ENCODE measurements at regions not wholly inside any gene's neighbourhood (a gene's known extent, or its start where the extent isn't known, plus 50 kb on each side); places are given as distances from the start of the nearest gene placed in this dataset.

GRCh38 chr2:122395687-122396086 lies 640.2 kb downstream of the TSN start:
- CTCF ChIA-PET: no interaction called here
- no peak for DNase-seq (ENCODE audit: extremely low spot score)
- POLR2A ChIA-PET: no interaction called here
- no peak for TF ChIP-seq L3MBTL2 (conservative IDR thresholded peaks at IDR 0.05)
- TF ChIP-seq SP1 (IDR thresholded peaks at IDR 0.05): no peak
- no peak for TF ChIP-seq NFRKB (IDR thresholded peaks at IDR 0.05)
- no peak for TF ChIP-seq FOXK2 (IDR thresholded peaks at IDR 0.05)
- no peak for TF ChIP-seq ARNT (IDR thresholded peaks at IDR 0.05)
- TF ChIP-seq BHLHE40 (IDR thresholded peaks at IDR 0.05; ENCODE audit: borderline replicate concordance): no peak
- TF ChIP-seq CTBP1 (IDR thresholded peaks at IDR 0.05; ENCODE audit: borderline replicate concordance): no peak
- no peak for TF ChIP-seq LEF1 (IDR thresholded peaks at IDR 0.05; ENCODE audit: borderline replicate concordance)

- CTCF ChIA-PET: no interaction called here
- TF ChIP-seq SUZ12 (IDR thresholded peaks at IDR 0.05): no peak
- no peak for TF ChIP-seq ARNT (IDR thresholded peaks at IDR 0.05)
- TF ChIP-seq, protein P1, sequence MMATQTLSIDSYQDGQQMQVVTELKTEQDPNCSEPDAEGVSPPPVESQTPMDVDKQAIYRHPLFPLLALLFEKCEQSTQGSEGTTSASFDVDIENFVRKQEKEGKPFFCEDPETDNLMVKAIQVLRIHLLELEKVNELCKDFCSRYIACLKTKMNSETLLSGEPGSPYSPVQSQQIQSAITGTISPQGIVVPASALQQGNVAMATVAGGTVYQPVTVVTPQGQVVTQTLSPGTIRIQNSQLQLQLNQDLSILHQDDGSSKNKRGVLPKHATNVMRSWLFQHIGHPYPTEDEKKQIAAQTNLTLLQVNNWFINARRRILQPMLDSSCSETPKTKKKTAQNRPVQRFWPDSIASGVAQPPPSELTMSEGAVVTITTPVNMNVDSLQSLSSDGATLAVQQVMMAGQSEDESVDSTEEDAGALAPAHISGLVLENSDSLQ (IDR thresholded peaks at IDR 0.05): no peak
- no peak for TF ChIP-seq BHLHE40 (IDR thresholded peaks at IDR 0.05; ENCODE audit: borderline replicate concordance)
- no peak for TF ChIP-seq FOXK2 (IDR thresholded peaks at IDR 0.05)
- no peak for DNase-seq (ENCODE audit: extremely low spot score)
- POLR2A ChIA-PET: no interaction called here
Observed at GRCh38 chr2:122411231-122411630, 655.8 kb downstream of the TSN start.

- TF ChIP-seq ARNT (IDR thresholded peaks at IDR 0.05): no peak
- TF ChIP-seq HDGF (IDR thresholded peaks at IDR 0.05; ENCODE audit: borderline replicate concordance): no peak
- TF ChIP-seq SP1 (IDR thresholded peaks at IDR 0.05): no peak
- TF ChIP-seq NFRKB (IDR thresholded peaks at IDR 0.05): no peak
- no peak for TF ChIP-seq FOXM1 (IDR thresholded peaks at IDR 0.05; ENCODE audit: borderline replicate concordance)
- TF ChIP-seq TARDBP (IDR thresholded peaks at IDR 0.05): no peak
- TF ChIP-seq FOXA1 (IDR thresholded peaks at IDR 0.05): no peak
- TF ChIP-seq LEF1 (IDR thresholded peaks at IDR 0.05; ENCODE audit: borderline replicate concordance): no peak
- no peak for TF ChIP-seq FOXK2 (IDR thresholded peaks at IDR 0.05)
- no peak for TF ChIP-seq BHLHE40 (IDR thresholded peaks at IDR 0.05; ENCODE audit: borderline replicate concordance)
- no peak for TF ChIP-seq CTBP1 (IDR thresholded peaks at IDR 0.05; ENCODE audit: borderline replicate concordance)
- ChIA-PET CTCF (no interaction called here), POLR2A (no interaction called here)
- DNase-seq (ENCODE audit: extremely low spot score): no peak
Observed at GRCh38 chr2:122412360-122412759, 656.9 kb downstream of the TSN start.

DNA sequence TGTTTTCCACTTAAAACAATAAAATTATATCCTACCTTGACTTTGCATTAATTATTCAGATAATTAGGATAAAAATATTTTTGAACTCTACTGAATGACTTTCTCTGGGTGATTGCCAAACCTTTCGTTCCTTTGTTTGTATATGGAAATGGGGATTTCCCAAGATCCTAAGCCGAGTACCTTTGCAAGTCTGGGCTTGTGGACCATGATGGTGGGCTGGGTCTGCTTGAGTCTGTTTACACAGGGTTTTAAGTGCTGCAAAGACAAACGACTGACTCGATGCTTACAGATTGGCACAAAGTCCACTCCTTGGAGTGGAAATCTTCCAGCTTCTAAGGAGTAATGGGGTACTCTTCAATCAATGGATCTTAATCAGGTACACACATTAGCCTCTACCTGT lies 659.5 kb downstream of the TSN start:
- no peak for DNase-seq (ENCODE audit: extremely low spot score)
- ChIA-PET POLR2A (no interaction called here), CTCF (no interaction called here)
- TF ChIP-seq CTBP1 (IDR thresholded peaks at IDR 0.05; ENCODE audit: borderline replicate concordance) (no peak), LEF1 (IDR thresholded peaks at IDR 0.05; ENCODE audit: borderline replicate concordance) (no peak), FOXK2 (IDR thresholded peaks at IDR 0.05) (no peak), HDGF (IDR thresholded peaks at IDR 0.05; ENCODE audit: borderline replicate concordance) (no peak), SUZ12 (IDR thresholded peaks at IDR 0.05) (no peak), TARDBP (IDR thresholded peaks at IDR 0.05) (no peak), BHLHE40 (IDR thresholded peaks at IDR 0.05; ENCODE audit: borderline replicate concordance) (no peak), SP1 (IDR thresholded peaks at IDR 0.05) (no peak), ELF4 (IDR thresholded peaks at IDR 0.05) (no peak), ZNF384 (IDR thresholded peaks at IDR 0.05) (no peak), FOXA1 (IDR thresholded peaks at IDR 0.05) (no peak)
- TF ChIP-seq, protein P1 (IDR thresholded peaks at IDR 0.05): no peak

DNA sequence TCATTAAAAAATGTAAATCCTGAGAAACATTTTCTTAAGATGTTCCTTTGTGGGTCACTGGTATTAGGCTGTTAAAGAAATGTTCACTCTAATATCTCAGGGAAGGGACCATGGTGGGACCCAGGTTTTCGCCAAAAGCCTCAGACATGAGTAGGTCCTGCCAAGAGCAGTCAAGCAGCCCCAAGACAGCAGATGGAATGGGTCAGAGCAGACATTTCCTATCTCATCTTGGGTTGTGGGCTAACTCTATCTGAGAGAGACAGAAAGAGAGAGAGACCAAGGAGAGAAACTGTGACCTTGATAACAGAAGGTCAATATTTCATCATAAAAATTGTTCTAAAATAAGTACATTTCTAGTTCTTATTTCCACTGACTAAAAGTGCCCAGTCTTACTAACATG lies 661.7 kb downstream of the TSN start:
- CTCF ChIA-PET: no interaction called here
- POLR2A ChIA-PET: no interaction called here
- no peak for DNase-seq (ENCODE audit: extremely low spot score)
- no peak for TF ChIP-seq TARDBP (IDR thresholded peaks at IDR 0.05)
- TF ChIP-seq LEF1 (IDR thresholded peaks at IDR 0.05; ENCODE audit: borderline replicate concordance): no peak
- no peak for TF ChIP-seq SUZ12 (IDR thresholded peaks at IDR 0.05)
- no peak for TF ChIP-seq ARNT (IDR thresholded peaks at IDR 0.05)
- no peak for TF ChIP-seq SP1 (IDR thresholded peaks at IDR 0.05)
- no peak for TF ChIP-seq BHLHE40 (IDR thresholded peaks at IDR 0.05; ENCODE audit: borderline replicate concordance)
- no peak for TF ChIP-seq HDGF (IDR thresholded peaks at IDR 0.05; ENCODE audit: borderline replicate concordance)
- TF ChIP-seq FOXM1 (IDR thresholded peaks at IDR 0.05; ENCODE audit: borderline replicate concordance): no peak
- no peak for TF ChIP-seq FOXA1 (IDR thresholded peaks at IDR 0.05)
- TF ChIP-seq FOXK2 (IDR thresholded peaks at IDR 0.05): no peak
- TF ChIP-seq, protein P1 (IDR thresholded peaks at IDR 0.05): no peak
- TF ChIP-seq CTBP1 (IDR thresholded peaks at IDR 0.05; ENCODE audit: borderline replicate concordance): no peak
- TF ChIP-seq L3MBTL2 (conservative IDR thresholded peaks at IDR 0.05): no peak
- no peak for TF ChIP-seq NFRKB (IDR thresholded peaks at IDR 0.05)
- no peak for TF ChIP-seq ZNF384 (IDR thresholded peaks at IDR 0.05)

GRCh38 chr2:122421775-122422174 lies 666.3 kb downstream of the TSN start:
- CTCF ChIA-PET: no interaction called here

DNA sequence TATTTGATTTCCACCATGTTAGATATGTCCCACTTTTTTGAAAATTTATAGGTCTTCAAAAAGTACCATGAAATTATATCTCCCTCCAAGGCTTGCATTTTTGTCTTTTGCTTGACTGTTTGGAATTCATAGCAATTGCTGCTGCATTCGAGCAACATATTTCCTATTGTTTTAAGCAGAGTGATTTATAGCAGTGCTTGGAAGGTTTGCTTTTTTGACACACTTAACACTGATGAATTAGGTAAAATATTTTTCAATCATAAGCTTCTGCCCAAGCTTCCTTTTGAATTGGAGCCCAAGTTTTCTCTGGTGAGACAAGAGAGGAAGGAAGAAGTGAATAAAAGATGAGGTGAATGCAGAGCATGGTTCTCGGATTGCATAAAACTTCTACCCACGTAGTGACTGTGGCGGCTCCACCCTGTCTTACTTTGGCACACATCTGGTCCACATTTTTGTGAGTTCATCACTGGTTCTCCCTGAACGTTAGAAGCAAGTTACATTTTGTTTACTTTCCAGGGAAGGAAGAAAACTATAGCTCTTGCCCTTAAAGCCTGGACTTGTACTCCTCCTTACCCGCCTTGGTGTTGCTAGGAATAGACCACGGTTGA lies 667.0 kb downstream of the TSN start:
- no peak for TF ChIP-seq NFRKB (IDR thresholded peaks at IDR 0.05)
- no peak for TF ChIP-seq TARDBP (IDR thresholded peaks at IDR 0.05)
- TF ChIP-seq FOXM1 (IDR thresholded peaks at IDR 0.05; ENCODE audit: borderline replicate concordance): no peak
- no peak for TF ChIP-seq SP1 (IDR thresholded peaks at IDR 0.05)
- no peak for TF ChIP-seq HDGF (IDR thresholded peaks at IDR 0.05; ENCODE audit: borderline replicate concordance)
- no peak for TF ChIP-seq ELF4 (IDR thresholded peaks at IDR 0.05)
- no peak for TF ChIP-seq CTBP1 (IDR thresholded peaks at IDR 0.05; ENCODE audit: borderline replicate concordance)
- TF ChIP-seq BHLHE40 (IDR thresholded peaks at IDR 0.05; ENCODE audit: borderline replicate concordance): no peak
- TF ChIP-seq SUZ12 (IDR thresholded peaks at IDR 0.05): no peak
- TF ChIP-seq ARNT (IDR thresholded peaks at IDR 0.05): no peak
- TF ChIP-seq FOXK2 (IDR thresholded peaks at IDR 0.05): no peak
- no peak for TF ChIP-seq FOXA1 (IDR thresholded peaks at IDR 0.05)
- TF ChIP-seq, protein P1 (IDR thresholded peaks at IDR 0.05): no peak
- no peak for TF ChIP-seq L3MBTL2 (conservative IDR thresholded peaks at IDR 0.05)
- no peak for TF ChIP-seq LEF1 (IDR thresholded peaks at IDR 0.05; ENCODE audit: borderline replicate concordance)
- no peak for TF ChIP-seq ZNF384 (IDR thresholded peaks at IDR 0.05)
- CTCF ChIA-PET: no interaction called here

More at GRCh38 chr2:122421775-122422174, 666.3 kb downstream of the TSN start:
- no peak for DNase-seq (ENCODE audit: extremely low spot score)
- no peak for TF ChIP-seq BHLHE40 (IDR thresholded peaks at IDR 0.05; ENCODE audit: borderline replicate concordance)
- POLR2A ChIA-PET: no interaction called here

More for the DNA sequence above, 667.0 kb downstream of the TSN start:
- no peak for DNase-seq (ENCODE audit: extremely low spot score)
- POLR2A ChIA-PET: no interaction called here

Measured in HEK293T (cell line).